ENCODE measurements at regions not wholly inside any gene's neighbourhood (a gene's known extent, or its start where the extent isn't known, plus 50 kb on each side); places are given as distances from the start of the nearest gene placed in this dataset.

DNA sequence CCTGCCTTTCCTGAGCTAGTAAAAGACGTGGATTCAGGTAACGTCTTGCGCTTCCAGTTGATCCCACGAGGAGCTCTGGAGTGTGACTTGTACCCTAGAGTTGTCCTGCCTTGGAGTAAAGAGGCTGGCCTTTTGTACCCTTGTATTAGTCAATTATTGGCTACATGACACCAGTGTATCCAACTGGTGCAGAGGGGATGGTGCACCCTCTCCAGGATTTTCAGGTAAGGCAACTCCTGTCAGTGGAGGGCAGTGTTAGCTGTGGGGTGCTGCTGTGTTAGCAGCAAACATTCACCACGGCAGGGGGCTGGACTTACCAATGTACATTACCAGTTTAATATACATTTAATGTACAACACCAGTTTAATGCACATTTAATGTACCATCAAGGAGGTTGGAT, 233.5 kb downstream of the MIAT start:
- TF ChIP-seq, protein P1, sequence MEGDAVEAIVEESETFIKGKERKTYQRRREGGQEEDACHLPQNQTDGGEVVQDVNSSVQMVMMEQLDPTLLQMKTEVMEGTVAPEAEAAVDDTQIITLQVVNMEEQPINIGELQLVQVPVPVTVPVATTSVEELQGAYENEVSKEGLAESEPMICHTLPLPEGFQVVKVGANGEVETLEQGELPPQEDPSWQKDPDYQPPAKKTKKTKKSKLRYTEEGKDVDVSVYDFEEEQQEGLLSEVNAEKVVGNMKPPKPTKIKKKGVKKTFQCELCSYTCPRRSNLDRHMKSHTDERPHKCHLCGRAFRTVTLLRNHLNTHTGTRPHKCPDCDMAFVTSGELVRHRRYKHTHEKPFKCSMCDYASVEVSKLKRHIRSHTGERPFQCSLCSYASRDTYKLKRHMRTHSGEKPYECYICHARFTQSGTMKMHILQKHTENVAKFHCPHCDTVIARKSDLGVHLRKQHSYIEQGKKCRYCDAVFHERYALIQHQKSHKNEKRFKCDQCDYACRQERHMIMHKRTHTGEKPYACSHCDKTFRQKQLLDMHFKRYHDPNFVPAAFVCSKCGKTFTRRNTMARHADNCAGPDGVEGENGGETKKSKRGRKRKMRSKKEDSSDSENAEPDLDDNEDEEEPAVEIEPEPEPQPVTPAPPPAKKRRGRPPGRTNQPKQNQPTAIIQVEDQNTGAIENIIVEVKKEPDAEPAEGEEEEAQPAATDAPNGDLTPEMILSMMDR (IDR thresholded peaks at IDR 0.05), result no peak
- no peak for TF ChIP-seq POLR2A (IDR thresholded peaks at IDR 0.05)
- TF ChIP-seq EP300 (IDR thresholded peaks at IDR 0.05), result no peak
